ENCODE measurements at regions not wholly inside any gene's neighbourhood (a gene's known extent, or its start where the extent isn't known, plus 50 kb on each side); places are given as distances from the start of the nearest gene placed in this dataset.
A peak's percentile ranks its signal among the peaks of the same experiment; 100 is the strongest.

DNA sequence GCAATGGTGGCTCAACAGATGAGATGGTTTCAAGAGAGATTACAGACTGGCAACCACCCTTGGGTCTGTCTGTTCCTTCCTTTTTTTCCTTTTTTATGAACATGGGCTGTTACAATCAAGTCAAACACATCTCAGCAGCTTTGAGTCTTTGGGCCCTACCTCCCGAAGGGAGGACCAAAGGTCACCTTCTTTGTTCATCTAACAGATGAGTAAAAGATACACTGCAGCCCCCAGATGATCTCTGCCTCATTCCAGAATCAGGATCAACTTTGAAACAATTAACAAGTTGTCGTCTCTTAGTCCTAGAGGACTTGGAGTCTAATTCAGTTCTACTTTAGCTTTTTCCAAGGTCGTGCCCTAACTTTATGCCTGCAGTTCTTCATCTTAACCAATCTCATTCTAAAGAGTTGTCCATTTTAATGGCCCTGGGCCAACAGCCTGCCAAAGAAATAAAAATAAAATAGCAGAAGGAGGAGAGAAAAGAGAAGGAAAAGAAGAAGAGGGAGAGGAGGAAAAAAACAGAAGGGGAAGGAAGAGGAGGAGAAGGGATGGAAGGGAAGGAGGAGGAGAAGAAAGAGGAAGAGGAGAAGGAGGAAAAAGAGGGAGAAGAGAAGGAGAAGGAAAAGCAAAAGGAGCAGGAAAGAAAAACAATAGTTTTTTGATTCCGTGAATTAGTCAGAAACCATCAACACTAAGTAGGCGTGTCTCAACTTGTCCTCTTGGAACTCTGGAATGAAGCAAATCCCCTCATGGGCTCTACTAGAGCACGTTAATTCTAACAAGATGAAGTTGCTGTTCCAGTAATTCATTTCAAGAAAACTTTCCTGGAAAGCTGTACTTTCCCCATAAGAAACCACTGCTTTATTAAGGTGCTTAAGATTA is 281.2 kb downstream of the FOXO1 start:
- peak; percentile 50 for DNase-seq (ENCODE audit: low spot score)

DNA sequence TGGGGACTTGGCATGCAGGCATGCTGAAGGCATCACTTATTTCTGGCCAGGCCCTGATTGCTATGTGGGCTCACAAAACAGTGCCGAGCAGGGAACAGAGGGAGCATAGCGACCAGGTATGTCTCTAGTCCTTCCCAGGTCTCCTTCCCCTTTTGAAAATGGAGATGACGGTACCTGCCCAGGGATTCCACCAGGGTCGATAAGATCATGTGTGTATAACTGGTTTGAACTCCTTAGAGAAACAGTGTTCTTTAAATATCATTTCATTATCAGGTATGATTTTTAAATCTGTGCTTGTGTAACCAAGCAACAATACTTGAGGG is 280.6 kb downstream of the FOXO1 start:
- no peak for DNase-seq (ENCODE audit: low spot score)

DNA sequence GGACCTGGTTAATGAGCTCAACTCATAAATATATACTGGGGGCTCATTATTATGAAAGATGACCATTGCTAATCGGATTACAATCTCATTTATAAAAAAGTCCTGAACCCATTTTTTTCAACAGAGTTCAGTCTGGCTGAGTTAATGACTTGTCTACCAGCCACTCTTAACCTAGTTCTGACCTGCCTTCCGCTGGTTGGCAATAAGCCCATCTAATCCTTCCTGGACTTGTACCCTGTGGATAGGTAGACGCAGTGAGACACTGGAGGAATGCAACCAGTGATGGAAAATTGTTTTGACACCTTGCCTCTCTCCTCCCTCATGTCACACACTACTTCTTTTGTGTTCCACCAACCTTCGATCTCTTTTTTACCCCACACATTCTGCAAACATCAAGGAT is 279.9 kb downstream of the FOXO1 start:
- no peak for DNase-seq (ENCODE audit: low spot score)

DNA sequence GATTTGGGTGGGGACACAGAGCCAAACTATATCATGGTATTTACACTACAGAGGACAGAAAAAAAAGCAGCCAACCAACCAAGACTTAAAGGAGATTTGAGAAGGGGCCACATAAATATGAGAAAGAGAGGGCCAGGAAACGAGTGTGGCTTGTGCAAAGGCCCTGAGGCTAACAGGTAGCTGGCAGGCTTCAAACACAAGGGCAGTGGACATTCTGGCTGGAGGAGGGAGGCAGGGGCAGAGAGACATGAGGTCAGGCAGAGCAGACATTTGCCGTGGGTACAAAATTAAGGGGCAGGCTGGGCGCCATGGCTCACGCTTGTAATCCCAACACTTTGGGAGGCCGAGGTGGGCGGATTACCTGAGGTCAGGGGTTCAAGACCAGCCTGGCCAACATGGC is 278.7 kb downstream of the FOXO1 start:
- no peak for DNase-seq (ENCODE audit: low spot score)

DNA sequence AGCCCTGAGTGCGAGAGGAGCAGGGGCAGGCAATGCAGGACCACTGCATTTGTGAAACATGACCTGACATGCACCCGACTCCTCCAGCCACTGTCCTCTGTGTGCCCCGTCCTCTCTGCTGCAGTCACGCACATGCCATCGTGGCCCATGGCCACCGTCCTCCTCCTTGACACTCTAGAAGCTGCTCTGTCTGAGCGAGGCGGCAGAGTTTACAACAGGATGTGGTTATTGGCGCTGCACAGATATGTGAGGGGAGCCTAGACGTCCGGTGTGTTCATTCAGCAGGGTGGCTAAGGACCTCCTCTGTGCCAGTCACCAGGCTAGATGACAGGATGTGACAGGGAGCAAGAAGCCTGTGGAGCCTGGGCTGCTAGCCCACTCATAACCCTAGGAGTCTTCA is 277.8 kb downstream of the FOXO1 start:
- no peak for DNase-seq (ENCODE audit: low spot score)

DNA sequence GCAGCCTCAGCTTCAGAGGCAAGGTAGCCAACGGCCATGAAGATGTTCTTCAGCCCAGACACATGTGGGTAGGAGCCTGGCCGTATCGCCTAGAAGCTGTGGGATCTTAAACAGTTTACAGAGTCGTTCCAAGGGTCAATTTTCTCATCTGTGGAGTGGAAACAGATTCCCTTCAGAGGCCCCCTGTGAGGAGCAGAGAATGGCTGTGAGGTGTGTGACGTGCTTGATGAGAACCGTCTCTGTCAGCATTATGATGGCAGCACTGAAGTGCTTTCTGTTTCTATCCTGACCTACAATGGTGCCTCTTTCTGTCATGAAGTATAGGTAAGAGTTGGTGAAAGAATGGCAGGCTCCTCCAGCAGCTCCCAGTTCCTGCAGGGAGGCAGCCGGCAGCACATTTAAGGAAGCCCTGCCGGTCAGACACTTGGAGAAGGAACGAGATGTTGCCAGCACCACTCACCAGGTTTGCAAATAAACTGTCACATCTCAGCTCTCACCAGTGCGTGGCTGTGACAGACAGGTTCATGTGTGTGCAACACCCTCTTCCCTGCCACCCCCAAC is 277.3 kb downstream of the FOXO1 start:
- DNase-seq (ENCODE audit: low spot score) = no peak

DNA sequence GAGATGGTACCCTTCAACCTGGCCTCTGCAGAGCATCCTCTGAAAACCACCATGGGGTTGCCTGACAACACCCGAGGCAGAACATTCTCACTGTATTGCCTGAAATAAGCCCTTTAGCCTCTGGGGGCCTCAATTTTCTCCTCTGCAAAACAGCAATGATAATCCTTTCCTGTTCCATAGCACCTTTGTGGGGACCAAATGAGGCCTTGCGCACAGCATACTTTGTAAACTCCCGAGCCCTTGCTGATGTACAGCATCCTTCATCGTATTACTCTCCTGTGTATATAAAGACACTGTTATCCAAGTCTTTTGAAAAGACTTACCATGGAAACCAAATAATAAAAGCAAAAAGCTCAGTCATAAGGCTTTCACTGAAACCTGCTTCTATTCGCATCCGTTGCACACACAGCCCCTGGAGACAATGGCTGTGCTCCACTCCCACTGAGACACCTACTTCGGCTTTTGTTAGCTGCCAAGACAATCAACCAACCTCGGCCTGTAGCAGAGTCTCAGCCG is 276.0 kb downstream of the FOXO1 start:
- no peak for DNase-seq (ENCODE audit: low spot score)

DNA sequence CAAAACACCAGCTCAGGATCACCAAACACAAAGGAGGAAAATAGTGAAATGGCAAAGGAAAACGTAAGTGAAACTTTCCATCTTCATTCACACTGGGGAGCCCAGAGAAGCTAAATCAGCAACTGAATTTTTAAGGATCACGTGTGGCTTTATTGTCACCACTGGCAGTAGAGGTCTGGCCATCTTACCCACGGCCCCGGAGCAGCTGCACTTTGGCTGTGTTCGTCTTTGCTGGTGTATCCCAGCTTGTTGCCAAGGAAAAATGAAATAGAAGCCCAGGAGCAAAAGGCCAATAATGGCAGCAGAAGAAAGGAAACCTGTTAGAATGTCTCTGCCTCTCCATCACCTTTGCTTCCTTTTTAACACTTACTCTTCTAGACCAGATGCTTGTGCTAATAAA is 274.7 kb downstream of the FOXO1 start:
- DNase-seq (ENCODE audit: low spot score) = no peak

DNA sequence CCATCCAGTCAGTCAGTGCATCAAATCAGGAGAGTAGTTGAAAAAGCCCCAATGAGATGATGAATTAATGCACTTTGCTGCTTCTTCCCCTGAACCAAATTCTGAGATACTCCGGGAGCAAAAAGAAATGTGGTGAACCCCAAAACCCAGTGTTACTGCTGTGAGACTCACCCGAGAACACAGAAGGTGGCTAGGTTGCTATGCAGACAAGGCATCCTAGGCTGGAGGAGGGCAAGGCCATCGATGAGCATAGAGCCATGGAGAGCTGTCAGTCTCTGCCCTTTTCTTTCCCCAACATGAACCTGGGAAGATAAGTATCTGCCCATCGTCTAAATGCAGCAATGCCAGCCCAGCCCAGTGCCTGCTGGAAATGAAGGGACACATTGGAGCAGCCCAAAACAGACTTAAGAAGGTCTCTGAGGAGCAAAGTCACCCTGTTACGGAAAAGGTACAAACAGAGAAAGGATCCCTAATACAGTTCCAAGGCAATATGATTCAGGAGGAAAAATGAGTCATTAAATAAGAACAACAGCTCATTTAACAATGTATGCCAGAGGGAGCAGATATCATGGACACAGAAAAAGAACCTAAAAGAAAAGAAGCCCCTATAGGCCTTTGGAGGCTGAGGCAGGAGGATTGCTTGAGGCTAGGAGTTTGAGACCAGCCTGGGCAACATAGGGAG is 272.0 kb downstream of the FOXO1 start:
- DNase-seq (ENCODE audit: low spot score) = no peak

DNA sequence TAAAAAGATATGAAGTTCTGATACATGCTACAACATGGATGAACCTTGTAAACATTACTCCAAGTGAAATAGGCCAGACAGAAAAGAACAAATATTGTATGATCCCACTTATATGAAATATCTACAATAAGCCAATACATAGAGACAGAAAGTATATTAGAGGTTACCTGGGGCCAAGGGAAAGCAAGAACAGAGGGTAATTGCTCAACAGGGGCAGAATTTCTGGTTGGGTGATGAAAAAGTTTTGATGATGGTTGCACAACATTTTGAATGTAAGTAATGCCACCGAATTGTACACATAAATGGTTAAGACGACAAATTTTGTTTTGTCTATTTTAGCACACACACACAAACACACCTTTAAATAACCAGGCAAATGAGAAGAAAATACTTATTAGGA is 268.4 kb downstream of the FOXO1 start:
- no peak for DNase-seq (ENCODE audit: low spot score)

DNA sequence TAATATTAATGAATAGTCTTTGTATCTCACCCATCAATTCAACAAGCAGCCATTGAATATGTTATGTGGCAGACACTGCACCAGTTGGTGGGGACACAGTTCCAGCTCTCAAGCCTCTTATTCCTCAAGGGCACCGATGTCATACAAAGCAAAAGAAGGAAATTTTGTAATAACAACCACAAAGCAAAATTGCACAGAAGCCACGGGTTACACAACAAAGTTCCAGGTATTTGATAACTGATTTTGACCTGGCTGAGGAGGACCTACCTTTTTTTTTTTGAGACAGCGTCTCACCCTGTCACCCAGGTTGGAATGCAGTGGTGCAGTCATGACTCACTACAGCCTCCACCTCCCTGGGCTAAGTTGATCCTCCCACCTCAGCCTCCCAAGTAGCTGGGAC is 266.7 kb downstream of the FOXO1 start:
- no peak for DNase-seq (ENCODE audit: low spot score)

DNA sequence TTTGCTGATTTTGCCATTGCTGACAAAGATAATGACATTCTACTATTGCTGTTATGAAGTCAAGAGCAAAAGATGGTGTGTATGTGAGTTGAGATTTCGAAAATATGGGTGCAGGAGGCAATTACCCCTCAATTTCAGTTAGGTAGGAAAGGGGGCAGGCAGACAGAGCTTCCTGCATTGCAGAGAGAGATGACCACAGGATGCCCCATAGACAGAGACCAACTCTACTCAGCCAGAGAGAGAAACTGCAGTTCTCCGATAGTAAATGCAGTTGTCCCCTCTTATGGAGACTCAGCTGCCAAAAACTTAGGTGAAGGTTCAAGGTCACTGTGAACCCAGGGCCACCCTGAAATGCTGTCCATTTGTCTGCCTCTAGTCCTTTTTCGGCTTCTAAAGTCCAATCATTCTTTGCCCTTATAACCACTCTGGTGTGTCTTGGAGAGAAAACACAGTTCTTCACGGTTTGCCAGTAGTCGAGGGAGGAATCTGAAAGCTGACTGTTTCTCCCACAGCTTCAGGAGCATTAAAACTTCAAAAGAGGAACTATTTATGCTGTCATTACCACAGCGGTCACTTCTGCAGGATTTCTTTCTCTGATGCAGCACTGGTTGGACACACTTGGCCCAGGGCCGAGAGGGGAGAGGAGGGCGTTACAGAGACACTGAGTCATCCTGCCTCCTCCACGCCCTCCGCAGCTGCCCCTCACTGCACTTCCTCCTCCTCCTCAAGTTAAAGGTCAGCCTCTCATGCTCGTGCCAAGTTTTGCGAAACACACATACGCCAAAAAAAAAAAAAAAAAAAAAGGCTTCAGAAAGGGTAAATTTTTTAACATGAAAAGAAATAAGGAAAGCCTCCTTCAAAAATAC is 264.3 kb downstream of the FOXO1 start:
- peak; percentile 99 for DNase-seq (ENCODE audit: low spot score)

DNA sequence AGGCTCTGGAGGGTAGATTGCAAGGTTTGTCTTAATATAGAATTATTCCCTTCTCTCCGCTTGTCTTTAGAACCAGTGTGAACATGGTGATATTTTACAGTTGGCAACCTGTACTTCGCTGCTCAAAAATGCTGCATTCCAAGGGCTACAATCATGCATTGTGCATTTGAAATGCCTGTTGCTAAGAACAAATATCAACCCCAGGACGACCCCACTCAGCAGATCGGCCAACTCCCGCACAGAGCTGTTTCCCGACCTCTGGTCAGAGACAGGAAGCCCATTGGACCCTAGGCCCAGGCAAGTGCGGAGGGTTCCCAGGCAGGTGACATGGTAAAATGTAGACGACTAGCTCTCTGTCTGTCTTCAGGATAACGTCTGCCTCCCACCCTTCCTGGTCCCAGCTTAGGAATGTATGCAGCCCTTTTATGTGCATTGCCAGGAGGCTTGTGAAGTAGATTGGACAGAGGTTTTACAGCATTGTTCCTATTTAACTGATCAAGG is 263.5 kb downstream of the FOXO1 start:
- peak; percentile 62 for DNase-seq (ENCODE audit: low spot score)

DNA sequence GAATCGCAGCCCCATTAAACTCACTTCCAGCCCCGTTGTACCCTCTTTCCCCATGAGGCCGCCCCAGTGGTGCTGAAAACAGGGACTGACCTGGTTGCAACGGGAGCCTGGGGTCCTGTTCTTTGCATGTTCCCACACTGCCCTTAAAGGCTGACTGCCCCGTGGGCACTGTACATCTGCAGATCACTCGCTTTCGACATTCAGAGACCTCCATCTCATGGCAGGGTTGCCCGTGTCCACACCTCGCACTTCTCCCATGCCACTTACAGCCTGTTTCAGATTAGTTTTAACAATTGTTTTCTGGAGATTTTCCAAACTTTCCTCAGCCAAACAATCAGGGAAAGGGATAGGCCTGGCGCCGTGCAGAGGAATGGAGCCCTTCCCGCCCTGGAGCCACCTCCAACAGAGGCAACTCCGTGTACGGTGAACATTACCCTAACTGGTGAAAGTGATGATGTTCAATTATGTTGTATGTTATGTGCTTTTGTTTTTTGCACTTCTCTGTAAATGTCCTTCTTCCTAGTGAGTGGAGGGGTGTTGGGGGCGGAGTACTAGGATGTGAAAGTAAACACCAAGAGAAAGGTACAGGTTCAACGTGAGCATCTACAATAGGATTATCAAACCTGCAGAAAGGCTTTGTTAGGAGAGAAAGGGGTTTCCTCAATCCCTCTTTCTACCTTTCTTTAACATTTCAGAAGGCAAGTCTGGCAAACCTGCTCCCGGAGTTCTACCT is 262.8 kb downstream of the FOXO1 start:
- DNase-seq (ENCODE audit: low spot score) = no peak

DNA sequence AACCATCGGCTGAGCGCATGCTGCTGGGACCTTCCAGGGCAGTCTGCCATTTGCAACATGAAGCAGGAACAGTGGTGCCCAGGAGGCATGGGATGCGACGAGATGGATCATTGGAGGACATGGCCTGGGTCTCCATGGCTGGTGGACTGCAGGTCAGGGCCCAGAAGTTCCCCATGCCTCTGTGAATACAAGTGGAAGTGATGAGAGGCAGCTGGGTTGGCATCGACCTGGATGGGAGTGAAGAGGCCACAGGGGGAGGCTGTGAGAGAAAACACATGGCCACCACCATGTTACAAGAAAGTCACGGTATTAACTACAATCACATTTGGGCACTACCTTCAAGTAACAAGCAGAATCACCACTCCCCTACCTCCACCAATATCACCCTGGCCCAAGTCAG is 262.0 kb downstream of the FOXO1 start:
- DNase-seq (ENCODE audit: low spot score) = no peak

DNA sequence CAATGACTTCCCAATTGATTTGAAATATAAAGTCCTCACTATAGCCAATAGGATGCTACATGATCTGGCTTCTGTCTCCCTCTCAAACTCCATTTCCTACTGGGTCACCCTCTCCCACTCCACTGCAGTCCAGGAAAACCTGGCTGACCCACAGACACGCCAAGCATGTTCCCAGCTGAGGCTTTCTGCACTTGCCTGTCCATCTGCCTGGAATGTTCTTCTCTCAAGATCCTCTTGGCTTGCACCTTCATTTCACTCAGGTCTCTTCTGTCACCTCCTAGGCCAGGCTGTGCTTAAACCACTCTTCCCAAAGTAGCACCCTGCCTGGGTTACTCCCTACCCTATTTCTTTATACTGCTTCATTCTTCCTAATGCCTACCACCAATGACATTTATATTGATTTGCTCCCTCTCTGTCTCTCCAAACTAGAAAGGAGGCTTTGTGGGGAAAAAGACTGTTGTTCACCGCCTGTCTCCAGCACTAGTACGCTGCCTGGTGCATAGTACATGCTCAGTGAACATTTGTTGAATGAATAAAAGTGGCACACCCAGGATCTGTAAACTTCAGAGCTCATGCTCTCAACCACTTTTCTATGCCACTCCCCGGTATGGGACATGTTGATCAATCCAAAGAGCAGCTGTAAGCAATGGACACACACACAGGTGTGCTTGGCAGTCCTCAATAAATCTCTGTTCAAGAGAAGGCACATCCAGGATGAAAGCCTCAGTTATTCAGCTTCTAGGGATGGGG is 261.3 kb downstream of the FOXO1 start:
- no peak for DNase-seq (ENCODE audit: low spot score)

DNA sequence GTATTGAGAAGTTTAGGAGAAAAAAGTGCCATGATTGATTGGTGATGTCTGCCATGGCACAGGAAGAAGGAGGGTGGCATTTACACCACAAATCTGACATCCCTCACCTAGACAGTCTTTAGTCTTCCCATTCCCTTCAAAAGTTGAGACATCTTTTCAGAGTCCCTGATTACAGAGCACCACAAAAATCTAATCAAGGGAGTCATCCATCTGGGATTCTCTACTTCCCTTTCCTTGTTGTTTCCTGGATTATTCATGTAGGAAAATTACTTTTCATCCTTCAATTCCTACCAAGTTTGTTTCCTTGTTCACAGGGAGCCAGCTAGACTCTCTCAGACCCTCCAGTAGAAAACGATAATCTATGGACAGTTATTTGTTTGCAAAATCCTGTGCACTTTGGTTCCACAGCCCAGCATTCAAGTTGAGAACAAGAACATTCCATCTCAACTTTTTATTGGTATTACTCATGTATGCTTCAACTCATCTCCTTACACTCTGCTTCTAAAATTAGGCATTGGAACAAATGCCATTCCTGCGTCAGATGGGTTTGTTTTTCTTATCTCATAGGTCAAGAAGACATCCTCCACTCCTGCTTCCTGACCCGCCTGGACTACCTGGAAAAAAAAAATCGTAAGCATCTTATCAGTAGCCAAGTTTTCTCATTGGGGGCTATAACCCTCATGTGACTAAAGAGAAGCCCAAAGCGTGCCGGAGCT is 259.9 kb downstream of the FOXO1 start:
- peak; percentile 42 for DNase-seq (ENCODE audit: low spot score)

DNA sequence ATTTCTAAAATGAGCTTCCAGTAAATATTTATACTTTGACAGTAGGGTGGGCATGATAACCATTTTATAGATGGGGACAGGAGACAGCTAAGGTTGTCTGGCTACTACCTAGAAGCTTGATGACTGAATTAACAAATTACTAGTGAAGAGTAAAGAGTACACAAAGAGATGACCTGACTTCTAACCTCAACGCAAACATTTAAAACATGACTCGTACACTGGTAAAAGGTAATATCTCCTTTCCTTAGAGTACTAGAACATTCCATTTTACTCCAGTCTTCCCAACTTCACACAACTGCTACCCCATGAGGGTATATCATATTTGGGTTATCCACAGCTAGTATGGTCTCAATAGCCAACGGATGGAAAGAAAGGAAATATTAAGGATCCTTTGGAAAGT is 258.9 kb downstream of the FOXO1 start:
- no peak for DNase-seq (ENCODE audit: low spot score)

DNA sequence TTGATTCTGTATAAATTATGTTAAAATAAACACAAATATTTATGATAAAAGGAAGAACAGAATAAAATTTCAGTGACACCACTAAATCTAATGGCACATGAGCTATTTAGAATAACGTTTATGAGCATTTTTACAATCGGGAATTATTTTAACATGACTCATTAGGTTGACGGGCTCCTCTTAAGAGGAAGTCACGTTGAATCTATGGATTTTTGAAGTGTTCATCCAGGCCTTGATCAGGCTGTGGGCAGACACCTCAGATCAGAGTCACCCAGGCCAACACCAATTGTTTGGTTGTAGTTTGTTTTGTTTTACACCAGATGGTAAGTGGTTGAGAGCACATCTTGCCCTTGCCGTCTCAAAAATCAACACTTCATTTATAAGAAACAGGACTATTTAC is 257.8 kb downstream of the FOXO1 start:
- no peak for DNase-seq (ENCODE audit: low spot score)

DNA sequence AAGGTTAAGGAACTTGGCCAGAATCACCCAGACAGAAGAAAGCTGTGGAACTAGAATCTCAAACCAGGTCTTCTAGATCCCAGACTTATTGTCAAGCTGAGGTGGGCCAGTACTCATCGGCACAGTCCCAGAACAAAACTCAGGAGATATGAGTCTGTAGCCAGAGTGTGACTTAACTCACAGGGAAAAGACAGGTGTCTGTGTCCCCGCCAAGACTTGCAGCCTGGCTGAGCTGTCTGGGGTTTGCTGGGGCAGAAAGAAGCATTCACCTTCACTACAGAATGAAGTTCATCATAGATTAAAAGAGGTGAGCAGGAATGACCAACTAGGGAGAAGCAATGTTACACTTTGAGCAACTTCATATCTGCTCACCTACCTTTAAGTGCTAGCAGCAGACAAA is 257.2 kb downstream of the FOXO1 start:
- no peak for DNase-seq (ENCODE audit: low spot score)
